Amniotic epithelial cell (primary cell): ENCODE measurements at regions not wholly inside any gene's neighbourhood (a gene's known extent, or its start where the extent isn't known, plus 50 kb on each side); places are given as distances from the start of the nearest gene placed in this dataset.

Source experiments
- DNase-seq: peaks from one replicate; pipeline ENCODE4 v3.0.0-alpha.2; 2010; ENCODE audit warnings: low read depth

GRCh38 chr2:239690651-239691631, 290.1 kb upstream of the HDAC4 start:
- no peak for DNase-seq

GRCh38 chr2:239689985-239690384, 289.2 kb upstream of the HDAC4 start:
- DNase-seq, result no peak

GRCh38 chr2:239689410-239689809, 288.6 kb upstream of the HDAC4 start:
- DNase-seq, result no peak

- no peak for DNase-seq
Observed at GRCh38 chr2:239688840-239689239, 288.0 kb upstream of the HDAC4 start.

- DNase-seq, result no peak
Observed at GRCh38 chr2:239688122-239688681, 287.4 kb upstream of the HDAC4 start.

- DNase-seq, result no peak
Observed at GRCh38 chr2:239687441-239687840, 286.6 kb upstream of the HDAC4 start.

GRCh38 chr2:239685965-239686364, 285.1 kb upstream of the HDAC4 start:
- DNase-seq, result no peak

GRCh38 chr2:239685556-239685955, 284.7 kb upstream of the HDAC4 start:
- no peak for DNase-seq

- no peak for DNase-seq
Observed at GRCh38 chr2:239684996-239685395, 284.2 kb upstream of the HDAC4 start.

- DNase-seq, result no peak
Observed at GRCh38 chr2:239684271-239684810, 283.5 kb upstream of the HDAC4 start.

GRCh38 chr2:239682518-239682917, 281.7 kb upstream of the HDAC4 start:
- DNase-seq, result no peak

- no peak for DNase-seq
Observed at GRCh38 chr2:239679755-239680154, 278.9 kb upstream of the HDAC4 start.

GRCh38 chr2:239678666-239679296, 278.0 kb upstream of the HDAC4 start:
- no peak for DNase-seq

GRCh38 chr2:239678186-239678490, 277.3 kb upstream of the HDAC4 start:
- no peak for DNase-seq

- DNase-seq, result no peak
Observed at GRCh38 chr2:239677453-239678185, 276.8 kb upstream of the HDAC4 start.

GRCh38 chr2:239676716-239677452, 276.1 kb upstream of the HDAC4 start:
- no peak for DNase-seq

GRCh38 chr2:239675826-239676715, 275.3 kb upstream of the HDAC4 start:
- DNase-seq, result no peak

GRCh38 chr2:239674981-239675825, 274.4 kb upstream of the HDAC4 start:
- no peak for DNase-seq
